ENCODE measurements at regions not wholly inside any gene's neighbourhood (a gene's known extent, or its start where the extent isn't known, plus 50 kb on each side); places are given as distances from the start of the nearest gene placed in this dataset.

DNA sequence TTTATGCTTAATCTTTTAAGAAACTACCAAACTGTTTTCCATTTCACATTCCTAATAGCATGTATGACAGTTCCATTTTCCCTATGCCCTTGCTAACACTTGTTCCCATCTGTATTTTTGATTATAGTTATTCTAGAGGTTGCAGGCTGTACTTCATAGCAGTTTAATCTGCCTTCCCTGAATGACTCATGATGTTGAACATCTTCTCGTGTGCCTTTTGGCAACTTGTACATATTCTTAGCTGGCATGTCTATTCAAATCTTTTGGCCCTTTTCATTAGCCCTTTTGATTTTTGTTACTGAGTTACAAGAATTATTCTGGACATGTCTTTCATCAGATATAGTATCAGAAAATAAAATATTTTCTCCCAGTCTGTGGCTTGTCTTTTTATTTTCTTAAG is 320.3 kb downstream of the DIRAS2 start:
- no peak for ATAC-seq (ENCODE audit: insufficient read depth, low FRiP score)
- no peak overlapping the region for H3K27ac ChIP-seq (ENCODE audit: low read depth in 1 of 2, low read length in 1 of 2)
- no peaks in the 10 kb centered on the region for H3K27me3 ChIP-seq (ENCODE audit: control insufficient read depth in 3 of 3, insufficient read depth in 3 of 3, low read length in 2 of 3)
- no peak overlapping the region for H3K9ac ChIP-seq (ENCODE audit: insufficient read depth in 1 of 2, low read length in 2 of 2)
- TF ChIP-seq CTCF (IDR thresholded peaks at IDR 0.05; ENCODE audit: control extremely low read depth, extremely low read depth), result no peak
- no peaks in the 10 kb centered on the region for H3K9me3 ChIP-seq (ENCODE audit: control insufficient read depth in 4 of 4, insufficient read depth in 3 of 4, low read length in 3 of 4)
- H3K36me3 ChIP-seq (ENCODE audit: control insufficient read depth in 4 of 4, insufficient read depth in 4 of 4, low read length in 4 of 4), result no peaks in the 10 kb centered on the region
- no peak for DNase-seq
- no peak overlapping the region for H3K4me3 ChIP-seq
- 46 to 77% methylated on average over 1 of the region's 1 CpG for WGBS, 2 donors
- H3K4me1 ChIP-seq (ENCODE audit: control insufficient read depth in 5 of 5, insufficient read depth in 5 of 5, low read length in 5 of 5), result no peaks in the 10 kb centered on the region

DNA sequence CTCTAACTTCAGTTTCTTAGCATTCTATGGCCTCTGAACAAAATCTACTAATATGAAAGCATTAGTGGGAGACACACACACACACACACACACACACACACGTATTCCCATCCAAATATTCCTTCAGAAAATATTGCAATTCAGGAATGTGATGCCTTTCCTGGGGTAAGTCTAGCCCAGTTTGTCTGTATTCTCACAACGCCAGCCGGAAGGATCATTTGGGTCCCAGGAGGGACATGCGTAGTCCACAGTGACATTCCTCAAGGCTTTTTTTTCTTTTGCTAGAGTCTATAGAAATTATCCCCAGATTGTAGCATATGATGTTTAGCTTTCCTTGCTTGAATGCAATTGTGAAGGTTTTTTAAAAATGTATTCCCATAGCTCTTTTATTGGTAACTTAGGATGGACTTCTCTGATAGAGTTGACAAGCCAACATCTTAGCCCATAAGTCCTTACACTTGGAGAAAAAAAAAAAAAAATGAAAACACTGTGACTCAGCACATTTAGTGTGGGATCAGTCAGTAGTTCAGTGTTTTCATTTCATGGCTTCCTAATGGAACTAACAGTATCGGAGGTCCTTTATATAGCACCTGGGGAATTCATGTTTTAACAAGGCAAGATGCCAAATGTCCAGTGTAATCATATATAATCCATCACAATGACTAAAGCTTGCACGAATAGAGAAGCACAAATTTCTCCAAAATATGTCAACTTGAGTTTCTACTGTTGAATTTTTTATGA is 316.5 kb downstream of the DIRAS2 start:
- Histone ChIP-seq H3K27ac (ENCODE audit: low read depth in 1 of 2, low read length in 1 of 2) (no peak overlapping the region), H3K27me3 (ENCODE audit: control insufficient read depth in 3 of 3, insufficient read depth in 3 of 3, low read length in 2 of 3) (no peaks in the 10 kb centered on the region), H3K4me3 (no peak overlapping the region), H3K9ac (ENCODE audit: insufficient read depth in 1 of 2, low read length in 2 of 2) (no peak overlapping the region), H3K36me3 (ENCODE audit: control insufficient read depth in 4 of 4, insufficient read depth in 4 of 4, low read length in 4 of 4) (no peaks in the 10 kb centered on the region), H3K4me1 (ENCODE audit: control insufficient read depth in 5 of 5, insufficient read depth in 5 of 5, low read length in 5 of 5) (no peaks in the 10 kb centered on the region), H3K9me3 (ENCODE audit: control insufficient read depth in 4 of 4, insufficient read depth in 3 of 4, low read length in 3 of 4) (no peaks in the 10 kb centered on the region)
- 66% methylated on average over 6 of the region's 6 CpGs for WGBS, 2 donors
- DNase-seq (no peak), ATAC-seq (ENCODE audit: insufficient read depth, low FRiP score) (no peak)
- no peak for TF ChIP-seq CTCF (IDR thresholded peaks at IDR 0.05; ENCODE audit: control extremely low read depth, extremely low read depth)

GRCh38 chr9:90330231-90330630 is 312.4 kb downstream of the DIRAS2 start:
- no peak for ATAC-seq (ENCODE audit: insufficient read depth, low FRiP score)
- Histone ChIP-seq H3K4me3 (no peak overlapping the region), H3K27ac (ENCODE audit: low read depth in 1 of 2, low read length in 1 of 2) (no peak overlapping the region), H3K36me3 (ENCODE audit: control insufficient read depth in 4 of 4, insufficient read depth in 4 of 4, low read length in 4 of 4) (no peaks in the 10 kb centered on the region), H3K9ac (ENCODE audit: insufficient read depth in 1 of 2, low read length in 2 of 2) (no peak overlapping the region), H3K4me1 (ENCODE audit: control insufficient read depth in 5 of 5, insufficient read depth in 5 of 5, low read length in 5 of 5) (no peaks in the 10 kb centered on the region), H3K9me3 (ENCODE audit: control insufficient read depth in 4 of 4, insufficient read depth in 3 of 4, low read length in 3 of 4) (no peaks in the 10 kb centered on the region), H3K27me3 (ENCODE audit: control insufficient read depth in 3 of 3, insufficient read depth in 3 of 3, low read length in 2 of 3) (no peaks in the 10 kb centered on the region)
- TF ChIP-seq CTCF (IDR thresholded peaks at IDR 0.05; ENCODE audit: control extremely low read depth, extremely low read depth), result no peak
- DNase-seq, result no peak
- WGBS, 2 donors, result 81 to 94% methylated on average over 3 of the region's 3 CpGs
